ENCODE measurements at regions not wholly inside any gene's neighbourhood (a gene's known extent, or its start where the extent isn't known, plus 50 kb on each side); places are given as distances from the start of the nearest gene placed in this dataset.

DNA sequence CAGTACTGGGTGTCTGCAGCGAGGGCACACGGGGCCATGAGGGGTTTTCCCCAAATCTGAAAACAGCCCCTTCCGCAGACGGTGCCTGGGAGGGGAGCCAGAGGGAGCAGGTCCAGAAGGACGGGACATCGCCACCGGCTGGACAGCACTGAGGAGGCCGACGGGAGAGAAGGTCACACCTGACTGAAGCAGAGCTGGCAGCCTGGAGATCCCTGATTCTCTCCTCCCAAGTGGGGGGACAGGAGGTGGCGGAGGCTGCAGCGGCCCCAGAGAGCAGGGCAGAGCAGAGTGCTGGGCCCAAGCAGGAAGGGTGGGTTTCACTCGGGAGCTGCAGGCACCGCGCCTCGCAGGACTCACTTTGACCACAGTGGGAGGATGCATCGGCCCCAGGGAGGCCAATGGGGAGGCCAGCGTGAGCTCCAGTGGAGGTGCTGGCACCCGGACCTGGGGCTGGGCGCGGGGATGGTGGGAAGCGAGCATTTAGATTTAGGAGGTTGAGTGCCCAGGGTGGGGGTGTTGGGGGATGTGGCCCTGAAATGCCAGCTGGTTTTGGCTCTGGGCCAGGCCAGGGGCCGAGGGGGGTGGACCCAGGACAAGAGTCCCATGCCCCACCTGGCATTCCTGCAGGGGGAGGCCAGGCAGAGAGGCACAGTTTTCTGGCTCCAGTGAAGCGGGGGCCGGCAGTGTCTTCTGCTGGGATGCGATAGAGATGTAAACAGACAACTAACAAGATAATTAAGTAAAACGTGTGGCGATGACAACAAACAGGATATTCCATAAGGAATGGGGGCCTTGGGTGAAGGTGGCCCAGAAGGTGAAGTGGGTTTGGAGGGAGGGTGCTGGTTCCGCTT, 92.3 kb upstream of the FGF3 start:
- H3K36me3 ChIP-seq (ENCODE audit: low read depth, missing control alignments) = no peaks in the 10 kb centered on the region
- 65 to 74% methylated on average over 22 to 28 of the region's 28 CpGs for WGBS, 2 donors
- no peak for TF ChIP-seq POLR2A (IDR thresholded peaks at IDR 0.05)
- TF ChIP-seq, protein P1, sequence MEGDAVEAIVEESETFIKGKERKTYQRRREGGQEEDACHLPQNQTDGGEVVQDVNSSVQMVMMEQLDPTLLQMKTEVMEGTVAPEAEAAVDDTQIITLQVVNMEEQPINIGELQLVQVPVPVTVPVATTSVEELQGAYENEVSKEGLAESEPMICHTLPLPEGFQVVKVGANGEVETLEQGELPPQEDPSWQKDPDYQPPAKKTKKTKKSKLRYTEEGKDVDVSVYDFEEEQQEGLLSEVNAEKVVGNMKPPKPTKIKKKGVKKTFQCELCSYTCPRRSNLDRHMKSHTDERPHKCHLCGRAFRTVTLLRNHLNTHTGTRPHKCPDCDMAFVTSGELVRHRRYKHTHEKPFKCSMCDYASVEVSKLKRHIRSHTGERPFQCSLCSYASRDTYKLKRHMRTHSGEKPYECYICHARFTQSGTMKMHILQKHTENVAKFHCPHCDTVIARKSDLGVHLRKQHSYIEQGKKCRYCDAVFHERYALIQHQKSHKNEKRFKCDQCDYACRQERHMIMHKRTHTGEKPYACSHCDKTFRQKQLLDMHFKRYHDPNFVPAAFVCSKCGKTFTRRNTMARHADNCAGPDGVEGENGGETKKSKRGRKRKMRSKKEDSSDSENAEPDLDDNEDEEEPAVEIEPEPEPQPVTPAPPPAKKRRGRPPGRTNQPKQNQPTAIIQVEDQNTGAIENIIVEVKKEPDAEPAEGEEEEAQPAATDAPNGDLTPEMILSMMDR (IDR thresholded peaks at IDR 0.05) = no peak
- intact Hi-C loops (cut with DNase I; ENCODE audit: low total_unique reads) = no loop called here
- H3K9me3 ChIP-seq = no peaks in the 10 kb centered on the region
- no peak overlapping the region for H3K27ac ChIP-seq
- H3K27me3 ChIP-seq = no peaks in the 10 kb centered on the region
- no peak overlapping the region for H3K4me3 ChIP-seq
- no peak for DNase-seq
- peaks cover 14% of the 10 kb centered on the region for H3K4me1 ChIP-seq

- intact Hi-C loops (cut with DNase I; ENCODE audit: low total_unique reads) = no loop called here
- no peaks in the 10 kb centered on the region for H3K27me3 ChIP-seq
- DNase-seq = no peak
Measured at GRCh38 chr11:69912161-69912910, 93.1 kb upstream of the FGF3 start.

DNA sequence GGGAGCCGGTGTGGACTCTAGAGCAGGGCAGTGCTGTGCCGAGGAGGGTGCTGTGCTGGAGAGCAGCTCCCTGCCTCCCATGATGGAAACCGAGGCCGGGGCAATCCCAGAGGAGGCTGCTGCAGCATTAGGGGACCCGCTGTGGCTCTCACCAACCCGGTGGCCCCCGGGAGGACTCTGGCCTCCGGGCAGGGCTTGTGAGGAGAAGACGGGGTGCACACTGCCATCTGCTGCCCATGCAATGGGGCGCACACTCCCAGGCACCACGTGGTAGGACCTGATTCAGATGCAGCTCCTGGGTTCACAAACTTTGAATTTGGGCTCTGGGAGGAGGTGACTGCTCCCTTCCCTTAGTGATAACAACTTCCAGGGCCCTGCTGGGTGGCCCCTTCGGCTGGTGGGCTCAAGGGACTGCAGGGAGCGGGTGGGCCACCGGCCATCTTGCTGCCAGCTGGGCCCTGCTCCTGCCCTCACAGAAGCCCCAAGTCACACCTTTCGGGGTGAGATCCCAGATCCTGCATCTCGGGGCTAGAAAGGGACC, 93.8 kb upstream of the FGF3 start:
- WGBS, 2 donors = 74 to 89% methylated on average over 9 to 16 of the region's 16 CpGs
- peak; percentile 26 for DNase-seq
- no peak overlapping the region for H3K27ac ChIP-seq
- peaks cover 14% of the 10 kb centered on the region for H3K4me1 ChIP-seq
- TF ChIP-seq POLR2A (IDR thresholded peaks at IDR 0.05) = no peak
- TF ChIP-seq, protein P1 (IDR thresholded peaks at IDR 0.05) = no peak
- intact Hi-C loops (cut with DNase I; ENCODE audit: low total_unique reads) = no loop called here
- H3K36me3 ChIP-seq (ENCODE audit: low read depth, missing control alignments) = no peaks in the 10 kb centered on the region
- no peak overlapping the region for H3K4me3 ChIP-seq
- H3K27me3 ChIP-seq = no peaks in the 10 kb centered on the region
- no peaks in the 10 kb centered on the region for H3K9me3 ChIP-seq

More at GRCh38 chr11:69912161-69912910, 93.1 kb upstream of the FGF3 start:
- TF ChIP-seq, protein P1 (IDR thresholded peaks at IDR 0.05) = no peak
- TF ChIP-seq POLR2A (IDR thresholded peaks at IDR 0.05) = no peak
- Histone ChIP-seq H3K4me3 (no peak overlapping the region), H3K4me1 (peaks cover 14% of the 10 kb centered on the region), H3K9me3 (no peaks in the 10 kb centered on the region), H3K36me3 (ENCODE audit: low read depth, missing control alignments) (no peaks in the 10 kb centered on the region), H3K27ac (no peak overlapping the region)
- WGBS, 2 donors = 90 to 91% methylated on average over 10 to 22 of the region's 22 CpGs

GRCh38 chr11:69913591-69914285, 94.5 kb upstream of the FGF3 start:
- 77 to 89% methylated on average over 12 of the region's 12 CpGs for WGBS, 2 donors
- no peaks in the 10 kb centered on the region for H3K36me3 ChIP-seq (ENCODE audit: low read depth, missing control alignments)
- peaks cover 18% of the 10 kb centered on the region for H3K4me1 ChIP-seq
- no peaks in the 10 kb centered on the region for H3K9me3 ChIP-seq
- no peak for DNase-seq
- TF ChIP-seq, protein P1 (IDR thresholded peaks at IDR 0.05) = no peak
- no peak for TF ChIP-seq POLR2A (IDR thresholded peaks at IDR 0.05)
- no peaks in the 10 kb centered on the region for H3K27me3 ChIP-seq
- H3K27ac ChIP-seq = no peak overlapping the region
- H3K4me3 ChIP-seq = no peak overlapping the region
- intact Hi-C loops (cut with DNase I; ENCODE audit: low total_unique reads) = no loop called here

All from testis (tissue), 2 donors.